Lower lobe of right lung (tissue), 2 donors: ENCODE measurements at regions not wholly inside any gene's neighbourhood (a gene's known extent, or its start where the extent isn't known, plus 50 kb on each side); places are given as distances from the start of the nearest gene placed in this dataset.

Experiments
- ATAC-seq, 2 donors: fragments of 200-7000 bp; cut with Tn5 transposase; one replicate each; pipeline ENCODE4 v1.9.1; 2020 to 2022; ENCODE audit warnings: mild to moderate bottlenecking in 2 of 2, moderate library complexity in 2 of 2
- DNase-seq: peaks from one replicate; pipeline ENCODE4 v3.0.0-alpha.2; 2020
- H3K27ac ChIP-seq: fragments of 200-600 bp; one replicate; pipeline ENCODE4 v1.8.0; 2022
- H3K27me3 ChIP-seq: fragments of 200-600 bp; one replicate; pipeline ENCODE4 v1.8.0; 2022; ENCODE audit warnings: low read depth
- H3K36me3 ChIP-seq: fragments of 200-600 bp; one replicate; pipeline ENCODE4 v1.8.0; 2022; ENCODE audit warnings: mild to moderate bottlenecking
- H3K4me1 ChIP-seq: fragments of 200-600 bp; one replicate; pipeline ENCODE4 v1.8.0; 2022
- H3K4me3 ChIP-seq: fragments of 200-600 bp; one replicate; pipeline ENCODE4 v1.8.0; 2022; ENCODE audit warnings: mild to moderate bottlenecking
- H3K9me3 ChIP-seq: fragments of 200-600 bp; one replicate; pipeline ENCODE4 v1.8.0; 2022
- intact Hi-C: fragments of 100-400 bp; cut with DNase I; formaldehyde crosslinking; loops from one replicate; pipeline ENCODE4 v1.11.0; 2022
- TF ChIP-seq, protein P1 (sequence below): fragments of 200-600 bp; IDR thresholded peaks from one replicate; pipeline ENCODE4 v1.8.0; 2022; ENCODE audit warnings: antibody characterized with exemption, mild to moderate bottlenecking
- donor health status: DM: no; HTN: yes; CAD: no; lungs with severe emphysema.

- H3K9me3 ChIP-seq: no peaks in the 10 kb centered on the region
- intact Hi-C loops: no loop called here
- ATAC-seq: no peak
- no peak overlapping the region for H3K4me3 ChIP-seq
- no peak for DNase-seq
- H3K27ac ChIP-seq: no peak overlapping the region
- H3K27me3 ChIP-seq: no peaks in the 10 kb centered on the region
- no peaks in the 10 kb centered on the region for H3K4me1 ChIP-seq
- TF ChIP-seq, protein P1, sequence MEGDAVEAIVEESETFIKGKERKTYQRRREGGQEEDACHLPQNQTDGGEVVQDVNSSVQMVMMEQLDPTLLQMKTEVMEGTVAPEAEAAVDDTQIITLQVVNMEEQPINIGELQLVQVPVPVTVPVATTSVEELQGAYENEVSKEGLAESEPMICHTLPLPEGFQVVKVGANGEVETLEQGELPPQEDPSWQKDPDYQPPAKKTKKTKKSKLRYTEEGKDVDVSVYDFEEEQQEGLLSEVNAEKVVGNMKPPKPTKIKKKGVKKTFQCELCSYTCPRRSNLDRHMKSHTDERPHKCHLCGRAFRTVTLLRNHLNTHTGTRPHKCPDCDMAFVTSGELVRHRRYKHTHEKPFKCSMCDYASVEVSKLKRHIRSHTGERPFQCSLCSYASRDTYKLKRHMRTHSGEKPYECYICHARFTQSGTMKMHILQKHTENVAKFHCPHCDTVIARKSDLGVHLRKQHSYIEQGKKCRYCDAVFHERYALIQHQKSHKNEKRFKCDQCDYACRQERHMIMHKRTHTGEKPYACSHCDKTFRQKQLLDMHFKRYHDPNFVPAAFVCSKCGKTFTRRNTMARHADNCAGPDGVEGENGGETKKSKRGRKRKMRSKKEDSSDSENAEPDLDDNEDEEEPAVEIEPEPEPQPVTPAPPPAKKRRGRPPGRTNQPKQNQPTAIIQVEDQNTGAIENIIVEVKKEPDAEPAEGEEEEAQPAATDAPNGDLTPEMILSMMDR: no peak
- H3K36me3 ChIP-seq: no peaks in the 10 kb centered on the region
Observed at GRCh38 chr4:57614257-57614932, 504.2 kb upstream of the IGFBP7 start.

DNA sequence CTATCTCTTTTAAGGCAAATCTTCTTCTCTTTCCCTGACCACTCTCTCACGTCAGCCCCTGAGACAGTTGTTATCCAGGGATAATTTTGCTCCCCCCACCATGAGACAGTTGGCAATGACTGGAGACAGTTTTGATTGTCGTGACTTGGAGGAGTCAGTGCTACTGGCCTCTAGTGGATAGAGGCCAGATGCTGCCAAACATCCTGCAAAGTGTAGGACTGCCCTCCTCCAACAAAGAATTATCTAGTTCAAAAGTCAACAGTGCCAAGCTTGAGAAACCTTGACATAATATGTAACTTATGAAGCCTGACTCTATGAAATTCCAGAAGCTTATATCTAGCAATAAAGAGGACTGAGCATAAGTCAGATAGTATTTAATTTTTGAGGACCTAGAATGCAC, 502.1 kb upstream of the IGFBP7 start:
- TF ChIP-seq, protein P1: no peak
- no peaks in the 10 kb centered on the region for H3K9me3 ChIP-seq
- ATAC-seq (no peak), DNase-seq (no peak)
- intact Hi-C loops: no loop called here
- H3K4me1 ChIP-seq: no peaks in the 10 kb centered on the region
- no peak overlapping the region for H3K4me3 ChIP-seq
- no peaks in the 10 kb centered on the region for H3K36me3 ChIP-seq
- H3K27me3 ChIP-seq: no peaks in the 10 kb centered on the region
- H3K27ac ChIP-seq: no peak overlapping the region

DNA sequence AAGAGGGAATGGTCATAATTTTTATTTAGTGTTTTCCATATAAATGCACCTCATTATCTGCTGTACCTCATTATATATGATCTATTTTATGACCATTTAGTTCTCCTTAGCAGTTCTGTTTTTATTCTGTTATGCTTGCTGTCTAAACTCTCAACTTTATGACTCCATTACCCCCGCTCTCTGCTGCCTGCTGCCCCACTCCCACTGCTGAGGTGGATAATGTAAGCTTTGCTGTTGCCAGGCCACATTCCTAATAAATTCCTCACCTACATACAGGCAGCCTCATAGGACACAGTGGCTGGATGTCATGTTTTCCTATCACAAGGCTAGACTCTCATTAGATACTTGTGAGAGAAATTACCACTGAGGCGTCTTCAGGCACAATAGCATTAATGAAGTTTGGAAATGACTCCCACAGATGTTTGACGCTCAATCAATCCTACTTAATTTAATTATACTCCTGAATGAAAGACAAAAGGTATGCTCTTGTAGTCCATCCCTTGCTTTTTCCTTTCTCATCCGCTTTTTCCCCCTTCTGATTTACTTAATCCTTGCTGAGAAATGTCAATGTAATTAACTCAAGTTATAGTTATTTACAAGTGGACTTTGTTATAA, 497.5 kb upstream of the IGFBP7 start:
- no peak overlapping the region for H3K27ac ChIP-seq
- TF ChIP-seq, protein P1: no peak
- intact Hi-C loops: no loop called here
- H3K4me3 ChIP-seq: no peak overlapping the region
- H3K36me3 ChIP-seq: no peaks in the 10 kb centered on the region
- ATAC-seq (no peak), DNase-seq (no peak)
- no peaks in the 10 kb centered on the region for H3K27me3 ChIP-seq
- no peaks in the 10 kb centered on the region for H3K4me1 ChIP-seq
- H3K9me3 ChIP-seq: no peaks in the 10 kb centered on the region

DNA sequence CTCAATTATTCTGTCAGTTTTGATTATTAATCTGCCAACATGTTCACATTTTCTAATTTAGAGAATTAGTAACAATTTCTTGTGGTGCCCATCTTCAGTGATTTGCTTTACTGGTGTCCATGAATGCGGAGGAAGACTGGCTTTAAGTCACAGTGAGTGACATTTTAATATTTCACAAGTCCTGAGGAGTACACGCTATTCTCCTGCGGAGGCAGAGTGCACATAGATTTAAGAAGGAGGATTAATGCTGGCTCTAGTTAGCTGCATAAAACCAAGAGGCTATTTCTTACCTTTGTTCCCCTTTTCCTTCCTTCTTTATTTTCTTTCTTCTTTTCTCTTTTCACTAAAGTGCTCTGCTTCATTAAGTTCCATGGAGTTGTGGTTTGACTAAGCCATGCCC, 495.2 kb upstream of the IGFBP7 start:
- intact Hi-C loops: no loop called here
- no peak for ATAC-seq
- no peaks in the 10 kb centered on the region for H3K4me1 ChIP-seq
- no peaks in the 10 kb centered on the region for H3K27me3 ChIP-seq
- H3K4me3 ChIP-seq: no peak overlapping the region
- no peaks in the 10 kb centered on the region for H3K9me3 ChIP-seq
- TF ChIP-seq, protein P1: no peak
- no peak overlapping the region for H3K27ac ChIP-seq
- DNase-seq: no peak
- no peaks in the 10 kb centered on the region for H3K36me3 ChIP-seq

GRCh38 chr4:57602141-57602540, 492.0 kb upstream of the IGFBP7 start:
- no peak for DNase-seq
- no peak for ATAC-seq
- no peaks in the 10 kb centered on the region for H3K9me3 ChIP-seq
- H3K4me1 ChIP-seq: no peaks in the 10 kb centered on the region
- TF ChIP-seq, protein P1: no peak
- H3K27ac ChIP-seq: no peak overlapping the region
- H3K4me3 ChIP-seq: no peak overlapping the region
- intact Hi-C loops: no loop called here
- no peaks in the 10 kb centered on the region for H3K27me3 ChIP-seq
- no peaks in the 10 kb centered on the region for H3K36me3 ChIP-seq
